Liver (tissue), 3 donors: ENCODE measurements at regions not wholly inside any gene's neighbourhood (a gene's known extent, or its start where the extent isn't known, plus 50 kb on each side); places are given as distances from the start of the nearest gene placed in this dataset.

Experiments
- ATF3 ChIP-seq: IDR thresholded peaks from 2 replicates; pipeline ENCODE4 v1.6.1; 2016; ENCODE audit warnings: antibody characterized with exemption
- CTCF ChIP-seq: fragments of 150-350 bp; IDR thresholded peaks from 2 replicates; pipeline ENCODE4 v1.5.1; 2017; ENCODE audit warnings: improper control_type of control experiment, low read depth, low read length; ENCODE audit not compliant: missing input control
- EGR1 ChIP-seq, 2 donors: IDR thresholded peaks; 2 replicates each; pipeline ENCODE4 v1.6.1; 2016 to 2018; ENCODE audit warnings: antibody characterized with exemption in 2 of 2, low read depth in 2 of 2
- FOXA2 ChIP-seq: IDR thresholded peaks from 2 replicates; pipeline ENCODE4 v1.6.1; 2016; ENCODE audit warnings: antibody characterized with exemption
- JUND ChIP-seq, 2 donors: IDR thresholded peaks; 2 replicates each; pipeline ENCODE4 v1.6.1; 2016; ENCODE audit warnings: antibody characterized with exemption in 2 of 2
- RAD21 ChIP-seq, 2 donors: IDR thresholded peaks; 2 replicates each; pipeline ENCODE4 v1.6.1; 2016; ENCODE audit warnings: antibody characterized with exemption in 2 of 2, mild to moderate bottlenecking in 2 of 2
- RXRA ChIP-seq, 2 donors: IDR thresholded peaks; 2 replicates each; pipeline ENCODE4 v1.6.1; 2017 to 2018; ENCODE audit warnings: antibody characterized with exemption in 2 of 2, mild to moderate bottlenecking in 1 of 2
- SP1 ChIP-seq: IDR thresholded peaks from 2 replicates; pipeline ENCODE4 v1.6.1; 2018; ENCODE audit warnings: antibody characterized with exemption, mild to moderate bottlenecking
- TAF1 ChIP-seq: conservative IDR thresholded peaks from 2 replicates; pipeline ENCODE4 v1.6.1; 2016; ENCODE audit warnings: antibody characterized with exemption, mild to moderate bottlenecking
- donor health status: healthy.
- donor health status: healthy.

- no peak for TF ChIP-seq CTCF
- no peak for TF ChIP-seq ATF3
- no peak for TF ChIP-seq RAD21 (IDR thresholded peaks at IDR 0.05)
- no peak for TF ChIP-seq JUND (IDR thresholded peaks at IDR 0.05)
- no peak for TF ChIP-seq EGR1 (IDR thresholded peaks at IDR 0.05; ENCODE audit: low read depth in 2 of 2)
- no peak for TF ChIP-seq RXRA (IDR thresholded peaks at IDR 0.05)
- TF ChIP-seq SP1: no peak
- no peak for TF ChIP-seq TAF1
- no peak for TF ChIP-seq FOXA2
These were observed 160.7 kb upstream of the FAM47C start for GRCh38 chrX:36847496-36847895.
